IMR-90 (cell line): ENCODE measurements at regions not wholly inside any gene's neighbourhood (a gene's known extent, or its start where the extent isn't known, plus 50 kb on each side); places are given as distances from the start of the nearest gene placed in this dataset.

Experiments
- ATAC-seq: fragments of 200-7000 bp; cut with Tn5 transposase; 2 replicates; pipeline ENCODE4 v1.9.1; 2020; ENCODE audit warnings: low read depth, mild to moderate bottlenecking, moderate library complexity
- BruUV-seq: library from RNA; stranded (reverse); fragments of 400-500 nt; replicated peaks from 2 replicates; lab custom pipeline; 2021; lab: Mats Ljungman, UMichigan
- CTCF ChIA-PET: fragments of 300-600 bp; formaldehyde crosslinking; extraction: SDS; loops from one replicate; lab custom pipeline; 2021; ENCODE audit warnings: antibody characterized with exemption; lab: Yijun Ruan, JAX
- POLR2A ChIA-PET: fragments of 300-600 bp; sonication (Branson Sonifier 250); formaldehyde crosslinking; loops from one replicate; lab custom pipeline; 2022; ENCODE audit warnings: antibody characterized with exemption; ENCODE audit not compliant: unreplicated experiment; lab: Charles Lee
- DNase-seq: peaks from one replicate; pipeline ENCODE4 v3.0.0; 2013
- H2AFZ ChIP-seq: replicated peaks from 2 replicates; pipeline ENCODE3; 2013; ENCODE audit warnings: low read length, mild to moderate bottlenecking; ENCODE audit not compliant: poor library complexity
- H2AK5ac ChIP-seq: 2 replicates; pipeline ENCODE4 v1.6.1; 2013; ENCODE audit warnings: low read depth, low read length, inconsistent platforms
- H2AK9ac ChIP-seq: replicated peaks from 2 replicates; pipeline ENCODE3; 2013; ENCODE audit warnings: mild to moderate bottlenecking, low read depth, low read length, moderate library complexity; ENCODE audit not compliant: poor library complexity
- H2BK120ac ChIP-seq: 2 replicates; pipeline ENCODE4 v1.6.1; 2013; ENCODE audit warnings: low read depth, low read length, inconsistent platforms
- H2BK15ac ChIP-seq: 3 replicates; pipeline ENCODE4 v1.6.1; 2013; ENCODE audit warnings: low read depth, low read length, inconsistent platforms
- H2BK20ac ChIP-seq: 2 replicates; pipeline ENCODE4 v1.6.1; 2013; ENCODE audit warnings: low read depth, mild to moderate bottlenecking, inconsistent platforms, low read length, moderate library complexity
- H2BK5ac ChIP-seq: 2 replicates; pipeline ENCODE4 v1.6.1; 2013; ENCODE audit warnings: mild to moderate bottlenecking, low read depth, low read length, inconsistent platforms; ENCODE audit not compliant: poor library complexity, severe bottlenecking
- H3K14ac ChIP-seq: replicated peaks from 2 replicates; pipeline ENCODE4 v1.6.1; 2013; ENCODE audit warnings: low read depth, low read length, inconsistent platforms
- H3K18ac ChIP-seq: 2 replicates; pipeline ENCODE4 v1.6.1; 2013; ENCODE audit warnings: low read depth, low read length, control low read depth
- H3K23ac ChIP-seq: 2 replicates; pipeline ENCODE4 v1.6.1; 2013; ENCODE audit warnings: low read depth, low read length, inconsistent platforms
- H3K27ac ChIP-seq: 2 replicates; pipeline ENCODE4 v1.5.1; 2013; ENCODE audit warnings: mild to moderate bottlenecking, control low read depth, low read length; ENCODE audit not compliant: insufficient read depth
- H3K27me3 ChIP-seq: 2 replicates; pipeline ENCODE4 v1.6.1; 2013; ENCODE audit warnings: low read length; ENCODE audit not compliant: control insufficient read depth, insufficient read depth
- H3K36me3 ChIP-seq: 2 replicates; pipeline ENCODE4 v1.6.1; 2013; ENCODE audit warnings: low read length, mixed read lengths; ENCODE audit not compliant: control insufficient read depth, insufficient read depth
- H3K4ac ChIP-seq: 2 replicates; pipeline ENCODE4 v1.6.1; 2013; ENCODE audit warnings: low read depth, low read length, inconsistent platforms
- H3K4me1 ChIP-seq: 2 replicates; pipeline ENCODE4 v1.6.1; 2013; ENCODE audit warnings: low read length, mixed read lengths; ENCODE audit not compliant: control insufficient read depth, insufficient read depth
- H3K4me2 ChIP-seq: 2 replicates; pipeline ENCODE4 v1.6.1; 2013; ENCODE audit warnings: low read depth, mild to moderate bottlenecking, control low read depth, low read length, moderate library complexity
- H3K4me3 ChIP-seq: 2 replicates; pipeline ENCODE4 v1.5.1; 2013; ENCODE audit warnings: low read depth, mild to moderate bottlenecking, control low read depth, low read length, moderate library complexity; ENCODE audit not compliant: insufficient read depth
- H3K56ac ChIP-seq: 2 replicates; pipeline ENCODE4 v1.6.1; 2013; ENCODE audit warnings: low read length, inconsistent platforms; ENCODE audit not compliant: insufficient read depth; ENCODE audit errors: extremely low read depth
- H3K79me1 ChIP-seq, 2 experiments: 2 replicates each; pipeline ENCODE4 v1.6.1; 2013; ENCODE audit warnings: low read length in 2 of 2, inconsistent platforms in 1 of 2, low read depth in 1 of 2
- H3K9ac ChIP-seq: 2 replicates; pipeline ENCODE4 v1.6.1; 2013; ENCODE audit warnings: low read depth, low read length, control low read depth
- H3K9me1 ChIP-seq: 2 replicates; pipeline ENCODE4 v1.6.1; 2013; ENCODE audit warnings: low read length, inconsistent platforms; ENCODE audit not compliant: insufficient read depth
- H3K9me3 ChIP-seq: 2 replicates; pipeline ENCODE4 v1.6.1; 2013; ENCODE audit warnings: low read length; ENCODE audit not compliant: control insufficient read depth, insufficient read depth
- H4K20me1 ChIP-seq: 2 replicates; pipeline ENCODE4 v1.6.1; 2013; ENCODE audit warnings: low read length, inconsistent platforms; ENCODE audit not compliant: insufficient read depth
- H4K5ac ChIP-seq: 2 replicates; pipeline ENCODE4 v1.6.1; 2013; ENCODE audit warnings: mild to moderate bottlenecking, low read depth, low read length, control low read depth
- H4K8ac ChIP-seq, 2 experiments: 2 replicates each; pipeline ENCODE4 v1.6.1; 2013; ENCODE audit warnings: low read depth in 2 of 2, low read length in 2 of 2, control low read depth in 1 of 2, inconsistent platforms in 1 of 2
- H4K91ac ChIP-seq: 2 replicates; pipeline ENCODE4 v1.6.1; 2013; ENCODE audit warnings: low read depth, low read length, inconsistent platforms; ENCODE audit not compliant: insufficient read depth
- BHLHE40 ChIP-seq: fragments of 150-350 bp; IDR thresholded peaks from 2 replicates; pipeline ENCODE4 v1.6.1; 2016; ENCODE audit warnings: mild to moderate bottlenecking, low read depth, low read length
- CEBPB ChIP-seq: IDR thresholded peaks from 2 replicates; pipeline ENCODE4 v1.6.1; 2012; ENCODE audit warnings: low read depth, low read length, improper control_type of control experiment
- CHD1 ChIP-seq: IDR thresholded peaks from 2 replicates; pipeline ENCODE4 v1.6.1; 2012; ENCODE audit warnings: low read depth, low read length, improper control_type of control experiment
- CTCF ChIP-seq: conservative IDR thresholded peaks from 2 replicates; pipeline ENCODE4 v1.5.1; 2012; ENCODE audit warnings: mild to moderate bottlenecking, low read depth, low read length, improper control_type of control experiment
- FOS ChIP-seq: fragments of 150-350 bp; IDR thresholded peaks from 2 replicates; pipeline ENCODE4 v1.6.1; 2016; ENCODE audit warnings: low read depth, low read length
- MAFK ChIP-seq: IDR thresholded peaks from 2 replicates; pipeline ENCODE4 v1.6.1; 2012; ENCODE audit warnings: low read depth, low read length, improper control_type of control experiment
- MAZ ChIP-seq: IDR thresholded peaks from 2 replicates; pipeline ENCODE4 v1.6.1; 2012; ENCODE audit warnings: low read depth, mild to moderate bottlenecking, low read length, improper control_type of control experiment, moderate library complexity, borderline replicate concordance
- MXI1 ChIP-seq: IDR thresholded peaks from 2 replicates; pipeline ENCODE4 v1.6.1; 2012; ENCODE audit warnings: low read depth, mild to moderate bottlenecking, low read length, moderate library complexity, borderline replicate concordance
- NFE2L2 ChIP-seq: fragments of 150-350 bp; IDR thresholded peaks from 2 replicates; pipeline ENCODE4 v1.6.1; 2016; ENCODE audit warnings: low read depth, mild to moderate bottlenecking, low read length
- POLR2A ChIP-seq: IDR thresholded peaks from 2 replicates; pipeline ENCODE4 v1.6.1; 2012; ENCODE audit warnings: mild to moderate bottlenecking, low read depth, low read length
- RAD21 ChIP-seq: IDR thresholded peaks from 2 replicates; pipeline ENCODE4 v1.6.1; 2012; ENCODE audit warnings: low read length, improper control_type of control experiment
- RCOR1 ChIP-seq: IDR thresholded peaks from 2 replicates; pipeline ENCODE4 v1.6.1; 2012; ENCODE audit warnings: mild to moderate bottlenecking, low read length, improper control_type of control experiment; ENCODE audit not compliant: insufficient replicate concordance
- RFX5 ChIP-seq: IDR thresholded peaks from 2 replicates; pipeline ENCODE4 v1.8.0; 2012; ENCODE audit warnings: low read depth, mild to moderate bottlenecking, low read length, moderate library complexity
- SMC3 ChIP-seq: fragments of 150-350 bp; IDR thresholded peaks from 2 replicates; pipeline ENCODE4 v1.6.1; 2016; ENCODE audit warnings: low read depth, mild to moderate bottlenecking, antibody characterized with exemption, low read length, moderate library complexity
- WGBS, 2 experiments: methylation state at CpG; one replicate each; pipeline versions ENCODE4 v1.1.5 to v1.1.7; 2013; ENCODE audit warnings: missing lambda C conversion rate in 2 of 2; ENCODE audit not compliant: insufficient read length in 1 of 2; ENCODE audit errors: extremely low coverage in 2 of 2; 5-methylcytosine and 5-hydroxymethylcytosine counted together
- dilution Hi-C: fragments of 300-500 bp; cut with HindIII; formaldehyde crosslinking; loops from one replicate; pipeline ENCODE4 v1.14.3; 2018; ENCODE audit warnings: low sequenced_read_pairs; ENCODE audit not compliant: unreplicated experiment
- in situ Hi-C: fragments of 300-500 bp; cut with MboI; formaldehyde crosslinking; loops from 3 replicates; pipeline ENCODE4 v1.14.3; 2019; ENCODE audit warnings: low sequenced_read_pairs, inconsistent platforms, mixed read lengths
- intact Hi-C: fragments of 100-400 bp; cut with micrococcal nuclease; formaldehyde crosslinking; loops from 2 replicates; pipeline ENCODE4 v1.10.0; 2022
- TF ChIP-seq, protein P1 (sequence below): fragments of 150-350 bp; IDR thresholded peaks from 2 replicates; pipeline ENCODE4 v1.6.1; 2016; ENCODE audit warnings: low read depth, mild to moderate bottlenecking, low read length, moderate library complexity, borderline replicate concordance

- Histone ChIP-seq H4K20me1 (no peaks in the 10 kb centered on the region), H4K91ac (no peak overlapping the region), H3K4me1 (0 out of 2 replicates have a peak, but pooled peaks cover 1% of the 10 kb centered on the region), H3K9me1 (no peaks in the 10 kb centered on the region), H3K14ac (no peak overlapping the region), H3K23ac (no peak overlapping the region), H2AK9ac (no peak overlapping the region), H3K4ac (no peak overlapping the region), H2AK5ac (no peak overlapping the region), H3K56ac (no peak overlapping the region), H2BK5ac (no peak overlapping the region), H4K5ac (no peak overlapping the region), H2BK120ac (no peak overlapping the region), H2AFZ (peak overlapping the region; percentile 7), H3K9me3 (no peaks in the 10 kb centered on the region), H3K27ac (no peak overlapping the region), H3K4me2 (no peak overlapping the region), H3K9ac (no peak overlapping the region), H4K8ac (no peak overlapping the region), H3K4me3 (no peak overlapping the region), H2BK15ac (no peak overlapping the region), H3K36me3 (no peaks in the 10 kb centered on the region), H3K79me1 (no peaks in the 10 kb centered on the region), H3K27me3 (peaks cover 19% of the 10 kb centered on the region), H2BK20ac (no peak overlapping the region), H3K18ac (no peak overlapping the region)
- DNase-seq (no peak), ATAC-seq (no peak)
- no TSS peak for BruUV-seq
- POLR2A ChIA-PET = no interaction called here
- in situ Hi-C loops = loop anchor here (5.0 kb wide), 2 partner anchors 43 to 237 kb away; no protein-coding TSS in a partner anchor
- intact Hi-C loops = loop anchor here (5.0 to 10.0 kb wide), 3 partner anchors 233 to 680 kb away; no protein-coding TSS in a partner anchor
- dilution Hi-C loops = no loop called here
- WGBS, 2 experiments = 60% methylated on average over 4 of the region's 15 CpGs; no CpG with 5 or more reads in 1 of the 2 experiments
- CTCF ChIA-PET = interaction anchor here (0.9 to 2.1 kb wide), 6 partner anchors 9 to 305 kb away, joined by 3 to 33 read pairs (median 10); partner anchors contain the start of genes ARFIP1 and TIGD4
- TF ChIP-seq, protein P1, sequence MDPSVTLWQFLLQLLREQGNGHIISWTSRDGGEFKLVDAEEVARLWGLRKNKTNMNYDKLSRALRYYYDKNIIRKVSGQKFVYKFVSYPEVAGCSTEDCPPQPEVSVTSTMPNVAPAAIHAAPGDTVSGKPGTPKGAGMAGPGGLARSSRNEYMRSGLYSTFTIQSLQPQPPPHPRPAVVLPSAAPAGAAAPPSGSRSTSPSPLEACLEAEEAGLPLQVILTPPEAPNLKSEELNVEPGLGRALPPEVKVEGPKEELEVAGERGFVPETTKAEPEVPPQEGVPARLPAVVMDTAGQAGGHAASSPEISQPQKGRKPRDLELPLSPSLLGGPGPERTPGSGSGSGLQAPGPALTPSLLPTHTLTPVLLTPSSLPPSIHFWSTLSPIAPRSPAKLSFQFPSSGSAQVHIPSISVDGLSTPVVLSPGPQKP = no peak
- TF ChIP-seq SMC3 (no peak), RFX5 (no peak), CTCF (no peak), RAD21 (no peak), BHLHE40 (no peak), FOS (no peak), POLR2A (no peak), NFE2L2 (no peak), CHD1 (no peak), MAFK (no peak), CEBPB (no peak), RCOR1 (no peak), MXI1 (no peak), MAZ (no peak)
These were observed 119.8 kb upstream of the TRIM2 start for GRCh38 chr4:153084224-153084979.
